HTR-8/SVneo (cell line): ENCODE measurements at regions not wholly inside any gene's neighbourhood (a gene's known extent, or its start where the extent isn't known, plus 50 kb on each side); places are given as distances from the start of the nearest gene placed in this dataset.
"Not testable (repeated sequence)": the region's sequence is repeated elsewhere in the genome, so short reads cannot be mapped to it uniquely, and the experiment has no call there.

Source experiments
- DNase-seq: peaks from one replicate; pipeline ENCODE4 v3.0.0; 2011; ENCODE audit warnings: low spot score, mixed read lengths; ENCODE audit not compliant: insufficient read length
- FAIRE-seq: peaks from 2 replicates; lab custom pipeline; 2011; peaks lifted over from hg19 to GRCh38; lab: Jason Lieb, UNC

DNA sequence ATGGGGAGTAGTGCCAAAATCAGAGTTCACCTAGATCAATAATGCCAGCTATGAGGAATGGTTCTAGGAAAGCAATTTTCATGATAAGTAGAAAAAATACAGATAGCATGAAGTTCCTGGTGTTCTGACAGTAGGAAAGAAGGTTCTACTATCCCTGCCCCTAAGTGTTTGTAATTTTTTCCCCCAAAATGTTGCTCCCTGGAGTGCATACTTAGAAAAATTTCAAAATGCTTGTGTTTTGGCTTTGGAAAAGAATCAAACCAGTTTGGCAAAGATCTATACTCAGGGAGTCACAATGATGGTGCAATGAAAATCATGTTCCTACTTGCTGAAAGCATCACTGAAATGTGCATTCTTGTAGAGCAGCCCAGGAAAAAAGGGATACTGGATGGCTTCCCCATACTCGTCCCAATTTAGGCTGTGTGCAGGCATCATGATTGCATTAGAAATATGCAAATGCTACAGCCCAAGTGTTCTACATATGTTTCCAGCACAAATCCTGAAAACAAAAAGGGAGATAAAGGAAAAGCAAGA is 74.7 kb downstream of the LPAR4 start:
- FAIRE-seq, result no peak
- DNase-seq, result no peak

DNA sequence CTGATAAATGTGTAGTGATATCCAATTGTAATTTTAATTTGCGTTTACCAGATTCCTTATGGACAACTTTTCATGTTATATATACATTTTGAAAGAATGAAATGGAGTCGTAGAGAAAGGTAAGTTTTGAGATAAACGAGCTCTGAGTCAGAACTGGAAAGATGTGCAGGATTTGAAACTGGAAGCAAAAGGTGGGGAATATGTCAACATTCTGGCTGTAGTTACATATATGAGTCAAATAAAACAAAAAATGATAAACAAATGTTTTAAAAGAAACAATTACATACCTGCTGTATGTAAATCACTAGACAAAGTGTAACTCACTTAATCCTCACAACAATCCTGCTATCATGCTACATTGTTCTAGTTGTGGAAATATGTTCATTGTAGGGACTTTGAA is 84.0 kb downstream of the LPAR4 start:
- DNase-seq (no peak), FAIRE-seq (no peak)

DNA sequence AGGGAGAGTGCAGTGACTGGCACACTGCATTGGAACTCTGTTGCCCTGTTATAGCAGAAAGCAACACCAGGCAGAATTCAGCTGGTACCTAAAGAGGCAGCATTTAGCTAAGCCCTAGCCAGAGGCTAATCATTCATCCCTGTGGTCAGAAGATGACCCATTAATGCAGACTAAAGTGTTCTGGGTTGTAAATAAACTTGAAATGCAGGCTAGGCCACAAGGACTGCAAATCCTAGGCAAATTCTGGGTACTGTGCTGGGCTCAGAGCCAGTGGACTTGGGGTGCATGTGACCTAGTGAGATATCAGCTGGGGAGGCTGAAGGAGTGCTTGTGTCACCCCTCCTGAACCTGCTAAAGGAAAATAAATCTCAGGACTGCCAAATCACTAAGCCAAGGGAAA is 91.2 kb downstream of the LPAR4 start:
- no peak for FAIRE-seq

DNA sequence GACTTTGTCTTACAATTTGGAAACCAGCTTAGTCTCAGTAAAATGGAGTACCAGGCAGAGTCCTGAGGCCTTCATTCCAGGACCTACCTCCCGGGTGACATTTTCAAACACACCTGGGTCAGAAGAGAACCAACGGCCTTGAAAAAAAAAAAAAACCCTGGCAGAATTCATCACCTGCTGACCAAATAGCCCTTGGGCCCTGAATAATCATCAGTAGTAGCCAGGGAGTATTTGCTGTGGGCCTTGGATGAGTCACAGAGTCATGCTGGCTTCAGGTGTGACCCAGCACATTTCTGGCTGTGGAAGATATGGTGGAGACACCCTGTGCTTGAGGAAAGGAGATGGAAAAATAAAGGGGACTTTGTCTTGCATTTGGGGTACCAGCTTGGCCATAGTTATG is 92.2 kb downstream of the LPAR4 start:
- DNase-seq (no peak), FAIRE-seq (no peak)

More for the DNA sequence above, 91.2 kb downstream of the LPAR4 start:
- DNase-seq, result no peak

DNA sequence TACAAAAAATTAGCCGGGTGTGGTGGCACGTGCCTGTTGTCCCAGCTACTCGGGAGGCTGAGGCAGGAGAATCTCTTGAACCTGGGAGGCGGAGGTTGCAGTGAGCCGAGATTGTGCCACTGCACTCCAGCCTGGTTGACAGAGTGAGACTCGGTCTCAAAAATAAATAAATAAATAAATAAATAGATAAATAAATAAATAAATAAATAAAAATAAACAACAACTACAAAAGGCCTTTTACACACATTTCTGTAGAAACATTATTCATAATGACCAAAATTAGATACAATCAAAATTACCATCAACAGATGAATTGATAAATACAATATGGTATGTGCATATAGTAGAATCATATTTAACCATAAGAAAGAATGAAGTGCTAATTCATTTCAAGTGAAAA is 96.7 kb downstream of the LPAR4 start:
- not testable (repeated sequence) for FAIRE-seq, DNase-seq

DNA sequence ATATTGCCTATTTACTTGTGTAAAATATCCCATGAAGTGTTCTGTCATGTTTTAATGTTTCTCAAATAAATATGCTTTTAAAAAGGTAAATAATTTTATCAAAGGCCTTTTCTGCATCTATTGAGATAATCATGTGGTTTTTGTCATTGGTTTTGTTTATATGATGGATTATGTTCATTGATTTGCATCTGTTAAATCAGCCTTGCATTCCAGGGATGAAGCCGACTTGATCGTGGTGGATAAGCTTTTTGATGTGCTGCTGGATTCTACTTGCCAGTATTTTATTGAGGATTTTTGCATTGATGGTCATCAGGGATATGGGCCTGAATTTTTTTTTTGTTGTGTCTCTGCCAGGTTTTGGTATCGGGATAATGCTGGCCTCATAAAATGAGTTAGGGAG is 63.9 kb upstream of the P2RY10 start:
- DNase-seq, FAIRE-seq: not testable (repeated sequence)

DNA sequence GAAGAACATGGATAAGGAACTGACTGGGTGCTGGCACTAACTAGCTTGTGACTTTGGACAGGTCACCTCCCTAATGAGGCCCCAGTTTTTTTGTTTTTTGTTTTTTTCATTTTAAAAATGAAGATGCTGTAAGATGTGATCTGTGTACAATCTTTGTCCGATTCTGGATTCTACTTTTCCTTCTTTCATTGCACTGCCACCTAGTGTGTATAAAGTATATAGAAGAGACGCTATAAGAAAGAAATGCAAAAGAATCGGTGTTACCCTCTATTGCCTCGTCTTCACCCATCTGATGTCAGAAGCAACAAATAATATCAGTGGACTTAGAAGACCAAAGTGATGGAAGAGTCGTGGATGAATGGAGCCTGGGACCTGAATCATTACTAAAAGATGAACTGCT is 58.6 kb upstream of the P2RY10 start:
- FAIRE-seq (no peak), DNase-seq (peak; percentile 17)
